Activated CD4-positive, CD25-positive, alpha-beta regulatory T cell treated with anti-CD3 and anti-CD28 coated beads, Interleukin-2, amount 50 U/mL, for 16 hours (primary cell): ENCODE measurements at regions not wholly inside any gene's neighbourhood (a gene's known extent, or its start where the extent isn't known, plus 50 kb on each side); places are given as distances from the start of the nearest gene placed in this dataset.

Source experiments
- DNase-seq: peaks from one replicate; pipeline ENCODE4 v3.0.0-alpha.2; 2020; ENCODE audit warnings: low read depth, low spot score

DNA sequence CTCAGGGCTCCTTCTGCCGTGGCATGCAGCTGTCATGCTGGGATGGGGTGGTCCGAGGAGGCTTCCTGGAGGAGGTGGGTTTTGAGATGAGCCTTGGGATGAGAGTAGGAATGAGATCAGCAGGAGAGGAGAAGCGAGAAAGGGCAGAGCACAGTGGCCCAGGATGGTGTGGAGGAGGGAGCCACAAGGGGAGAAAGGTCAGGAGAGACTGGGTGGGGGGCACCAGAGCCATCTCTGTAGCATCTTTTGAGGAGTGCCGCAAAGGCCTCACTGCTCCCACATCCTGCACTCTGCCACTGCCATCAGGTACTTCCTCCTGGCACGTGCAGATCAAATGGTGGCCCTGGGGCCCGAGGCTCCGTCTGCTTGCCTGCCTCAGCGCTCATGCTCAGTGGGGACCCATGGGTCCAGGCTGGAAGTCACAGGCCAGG lies 150.2 kb downstream of the MACROH2A1 start:
- no peak for DNase-seq

GRCh38 chr5:135246923-135247795 lies 151.9 kb downstream of the MACROH2A1 start:
- no peak for DNase-seq

GRCh38 chr5:135246605-135246922 lies 152.5 kb downstream of the MACROH2A1 start:
- DNase-seq, result no peak

- no peak for DNase-seq
These were observed 153.2 kb downstream of the MACROH2A1 start for GRCh38 chr5:135245521-135246499.

GRCh38 chr5:135244620-135245021 lies 154.4 kb downstream of the MACROH2A1 start:
- no peak for DNase-seq

DNA sequence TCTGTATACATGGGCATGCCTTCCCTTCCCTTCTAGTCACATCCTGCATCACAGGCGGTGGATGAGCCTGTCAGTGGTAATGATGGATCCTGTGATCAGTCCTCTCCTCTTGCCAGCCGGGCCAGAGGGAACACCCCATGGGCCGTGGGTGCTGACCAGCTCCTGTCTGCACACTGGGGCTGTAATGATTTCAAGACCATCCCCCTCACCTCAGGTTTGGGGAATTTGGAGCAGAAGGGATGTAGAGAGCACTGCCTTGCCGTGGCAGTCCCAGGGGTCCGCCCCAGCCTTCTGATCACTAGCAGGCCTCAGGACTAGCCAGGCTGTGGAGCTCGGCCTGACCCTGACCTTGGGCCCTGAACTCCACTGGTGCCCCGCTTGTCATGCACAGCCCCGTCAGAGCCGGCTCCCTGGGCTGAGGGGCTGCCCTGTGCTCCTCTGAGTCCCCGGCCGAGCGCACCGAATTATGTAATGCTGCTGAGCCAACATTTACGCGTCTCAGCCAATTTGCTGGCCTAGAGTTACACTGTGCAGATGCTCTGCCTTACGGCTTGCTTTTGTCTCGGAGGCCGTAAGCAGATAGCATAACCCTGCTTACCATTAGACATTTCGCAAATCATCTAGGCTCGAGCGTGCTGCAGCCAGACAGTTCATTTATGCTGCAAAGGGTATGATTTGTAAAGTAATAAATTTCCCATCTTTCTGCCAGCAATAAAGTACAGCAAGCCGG lies 155.3 kb downstream of the MACROH2A1 start:
- DNase-seq, result no peak

DNA sequence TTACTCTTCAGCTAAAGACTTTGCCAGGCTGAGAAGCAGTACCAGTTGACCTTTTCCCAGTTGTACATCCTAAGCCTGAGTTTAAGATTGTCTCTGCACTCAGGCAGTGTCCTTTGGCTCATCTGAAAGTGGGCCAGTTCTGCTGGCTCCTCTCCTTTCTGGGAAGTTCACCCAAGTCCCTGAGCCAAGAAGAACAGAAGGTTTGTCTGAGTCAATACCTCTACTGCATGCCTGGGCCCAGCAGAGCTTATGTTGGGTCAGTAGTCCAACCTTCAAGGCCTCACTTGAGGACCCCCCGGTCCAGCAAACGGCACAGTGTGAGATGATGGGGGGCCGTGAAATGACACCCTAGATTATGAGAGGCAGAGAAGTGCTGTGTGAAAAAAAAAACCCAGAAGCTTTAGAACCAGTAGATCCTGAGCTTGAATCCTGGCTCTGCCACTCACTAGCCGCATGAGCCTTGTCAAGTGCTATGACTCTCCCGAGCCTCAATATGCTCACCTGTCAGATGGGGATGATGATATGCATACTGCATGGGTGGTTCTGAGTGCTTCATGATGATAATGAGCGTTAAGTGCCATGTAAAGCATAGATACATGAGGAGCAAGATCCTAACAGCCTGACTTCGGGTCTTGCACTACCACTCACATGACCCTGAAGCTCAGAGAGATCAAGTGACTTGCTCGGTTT lies 156.0 kb downstream of the MACROH2A1 start:
- DNase-seq, result no peak

DNA sequence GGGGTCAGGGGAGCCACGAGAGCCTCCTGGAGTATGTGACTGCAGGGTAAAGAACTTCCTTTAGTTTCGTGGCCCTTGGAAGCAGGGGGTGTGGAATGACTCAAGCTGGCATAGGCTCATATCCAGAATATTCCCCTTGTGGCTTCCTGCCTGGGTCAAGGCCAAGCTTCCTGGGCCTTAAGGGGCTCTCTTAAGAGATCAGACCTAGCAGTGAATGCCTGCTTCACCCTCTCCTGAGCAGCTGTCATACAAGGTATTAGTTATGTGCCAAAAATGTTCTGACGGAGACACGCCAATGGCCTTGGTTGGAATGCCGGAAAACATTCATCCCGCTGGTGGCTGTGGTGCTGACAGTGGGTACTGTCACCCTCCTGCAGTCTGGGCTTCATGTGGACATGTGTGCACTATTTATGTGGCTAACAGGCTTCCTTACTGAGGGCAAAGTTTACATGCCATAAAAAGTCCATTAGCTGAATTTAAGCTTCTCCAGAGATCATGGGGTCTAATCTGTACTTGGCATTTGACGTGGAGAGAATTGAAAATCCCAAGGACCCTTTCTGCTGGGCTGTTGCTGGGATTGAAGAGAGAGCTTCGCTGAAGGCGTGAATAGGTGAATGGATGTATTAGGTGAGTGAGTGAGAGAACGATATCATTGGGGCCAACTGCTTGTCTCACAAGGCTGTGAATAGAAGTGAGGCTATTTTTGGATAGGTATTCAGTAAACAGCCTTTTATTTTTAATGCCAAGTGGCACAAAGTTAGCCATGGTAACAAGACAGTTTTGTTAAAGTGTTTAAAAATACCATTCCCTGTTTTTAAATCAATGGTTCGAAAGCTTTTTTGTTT lies 156.8 kb downstream of the MACROH2A1 start:
- DNase-seq, result no peak

GRCh38 chr5:135241536-135241935 lies 157.5 kb downstream of the MACROH2A1 start:
- DNase-seq, result no peak

DNA sequence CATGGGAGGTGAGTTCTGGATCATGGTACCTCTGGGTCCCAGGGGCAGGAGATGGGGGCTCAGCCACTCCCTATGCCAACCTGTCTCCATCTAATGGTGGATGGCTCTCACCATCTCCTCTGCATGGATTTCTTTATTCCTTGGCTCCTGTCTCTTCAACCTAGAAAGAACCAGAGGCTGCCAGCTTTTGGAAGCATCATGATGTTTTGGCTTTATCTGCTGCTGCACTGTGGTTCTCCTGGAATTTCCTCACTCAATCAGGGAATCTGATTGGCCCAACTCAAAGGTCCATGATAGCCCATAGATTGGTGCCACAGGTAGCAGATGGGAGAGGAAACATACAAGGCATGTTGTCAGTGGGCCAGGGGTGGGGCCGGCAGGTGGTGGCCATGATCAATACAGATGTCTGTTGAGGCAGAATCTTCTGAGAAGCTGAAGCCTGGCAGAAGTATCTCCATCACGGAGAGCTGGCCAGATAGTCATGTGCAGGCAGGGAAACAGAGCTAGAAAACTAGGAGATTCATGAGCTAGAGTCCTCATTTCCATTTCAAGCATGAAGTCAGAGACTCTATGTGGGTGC lies 158.2 kb downstream of the MACROH2A1 start:
- no peak for DNase-seq

DNA sequence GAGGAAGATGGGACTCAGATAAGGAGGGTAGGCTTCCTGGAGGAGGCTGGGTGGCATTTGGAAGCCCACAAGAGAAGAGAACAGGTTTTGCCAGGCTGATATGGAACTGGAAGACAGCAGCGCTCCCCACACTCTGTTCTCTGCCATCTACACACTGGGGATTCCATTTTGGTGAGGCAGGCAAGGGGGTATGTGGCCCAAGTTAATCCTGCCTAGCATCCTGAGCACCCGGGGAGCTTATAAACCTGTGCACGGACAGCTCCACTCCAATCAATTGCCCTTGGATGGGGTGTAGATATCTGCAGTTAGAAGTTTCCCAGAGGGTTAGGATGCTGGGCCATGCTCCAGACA lies 158.8 kb downstream of the MACROH2A1 start:
- no peak for DNase-seq

GRCh38 chr5:135239453-135240282 lies 159.4 kb downstream of the MACROH2A1 start:
- no peak for DNase-seq

GRCh38 chr5:135238622-135239452 lies 160.2 kb downstream of the MACROH2A1 start:
- no peak for DNase-seq

- no peak for DNase-seq
These were observed 161.3 kb downstream of the MACROH2A1 start for GRCh38 chr5:135237748-135238103.

GRCh38 chr5:135236908-135237747 lies 161.9 kb downstream of the MACROH2A1 start:
- no peak for DNase-seq

- DNase-seq, result no peak
These were observed 162.7 kb downstream of the MACROH2A1 start for GRCh38 chr5:135236228-135236907.
